ENCODE measurements at regions not wholly inside any gene's neighbourhood (a gene's known extent, or its start where the extent isn't known, plus 50 kb on each side); places are given as distances from the start of the nearest gene placed in this dataset.

DNA sequence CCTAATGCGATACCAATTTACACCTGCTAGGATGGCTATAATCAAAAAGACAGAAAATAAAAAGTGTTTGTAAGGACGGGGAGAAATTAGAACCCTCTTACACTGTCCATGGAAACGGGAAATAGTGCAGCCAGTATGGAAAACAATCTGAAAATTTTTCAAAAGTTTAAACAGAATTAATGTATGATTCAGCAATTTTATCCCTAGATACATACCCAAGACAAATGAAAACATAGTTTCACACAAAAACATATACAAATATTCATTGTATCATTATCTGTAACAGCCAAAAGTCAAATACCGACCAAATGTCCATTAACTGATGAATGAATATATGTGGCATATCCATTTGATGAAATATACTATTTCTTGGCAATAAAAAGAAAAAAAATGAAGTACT, 313.5 kb upstream of the GYPC start:
- no peak for DNase-seq (ENCODE audit: insufficient read length, low spot score)
- TF ChIP-seq POLR2AphosphoS5 (IDR thresholded peaks at IDR 0.05; ENCODE audit: low read depth, low read length), result no peak
- no peak for TF ChIP-seq TAF1 (IDR thresholded peaks at IDR 0.05; ENCODE audit: low read depth, low read length)
- TF ChIP-seq POLR2A (IDR thresholded peaks at IDR 0.05; ENCODE audit: low read depth, low read length), result no peak
- TF ChIP-seq POU2F2 (IDR thresholded peaks at IDR 0.05; ENCODE audit: low read depth, low read length), result no peak
- TF ChIP-seq SPI1 (IDR thresholded peaks at IDR 0.05; ENCODE audit: low read depth, low read length), result no peak
- no peak for TF ChIP-seq PAX5 (IDR thresholded peaks at IDR 0.05; ENCODE audit: insufficient read depth, low read length, severe bottlenecking)
- no peak for FAIRE-seq

DNA sequence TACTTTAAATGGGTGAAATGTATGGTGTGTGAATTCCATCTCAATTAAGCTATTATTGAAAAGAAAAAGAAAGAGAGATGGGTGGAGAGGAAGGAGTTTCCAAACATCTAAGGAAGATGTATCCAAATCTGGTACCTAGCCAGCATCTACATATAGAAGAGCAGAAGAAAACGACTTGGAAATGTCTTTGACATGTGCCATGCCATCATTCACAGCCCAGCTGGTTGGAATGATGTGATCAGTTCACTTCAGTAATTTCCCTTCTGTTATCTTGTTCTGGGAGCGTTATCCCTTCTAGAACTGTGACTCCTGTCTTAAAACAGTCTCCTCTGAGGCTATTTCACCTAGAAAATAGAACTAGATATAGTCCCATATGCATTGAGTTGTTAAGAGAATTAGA, 312.8 kb upstream of the GYPC start:
- DNase-seq (ENCODE audit: insufficient read length, low spot score) (no peak), FAIRE-seq (no peak)
- TF ChIP-seq TAF1 (IDR thresholded peaks at IDR 0.05; ENCODE audit: low read depth, low read length) (no peak), POU2F2 (IDR thresholded peaks at IDR 0.05; ENCODE audit: low read depth, low read length) (no peak), PAX5 (IDR thresholded peaks at IDR 0.05; ENCODE audit: insufficient read depth, low read length, severe bottlenecking) (no peak), SPI1 (IDR thresholded peaks at IDR 0.05; ENCODE audit: low read depth, low read length) (no peak), POLR2AphosphoS5 (IDR thresholded peaks at IDR 0.05; ENCODE audit: low read depth, low read length) (no peak), POLR2A (IDR thresholded peaks at IDR 0.05; ENCODE audit: low read depth, low read length) (no peak)

DNA sequence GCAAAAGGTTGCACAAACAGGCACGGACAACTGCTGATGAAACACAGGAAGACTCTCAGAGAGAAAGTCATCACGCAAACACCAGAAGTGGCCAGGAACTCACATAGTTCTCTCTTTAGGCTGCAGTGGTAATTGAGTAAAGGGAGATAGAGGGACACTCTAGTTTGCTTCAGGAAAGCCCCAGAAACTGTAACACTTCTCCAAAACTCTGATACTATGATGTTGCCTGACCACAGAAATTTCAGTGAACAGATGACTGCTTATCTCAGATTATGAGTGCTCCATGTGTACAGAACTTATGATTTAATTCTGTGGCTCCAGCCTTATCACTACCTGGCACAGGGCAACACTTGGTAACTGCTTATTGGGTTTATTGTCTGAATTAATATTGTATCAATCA, 311.5 kb upstream of the GYPC start:
- FAIRE-seq (no peak), DNase-seq (ENCODE audit: insufficient read length, low spot score) (no peak)

DNA sequence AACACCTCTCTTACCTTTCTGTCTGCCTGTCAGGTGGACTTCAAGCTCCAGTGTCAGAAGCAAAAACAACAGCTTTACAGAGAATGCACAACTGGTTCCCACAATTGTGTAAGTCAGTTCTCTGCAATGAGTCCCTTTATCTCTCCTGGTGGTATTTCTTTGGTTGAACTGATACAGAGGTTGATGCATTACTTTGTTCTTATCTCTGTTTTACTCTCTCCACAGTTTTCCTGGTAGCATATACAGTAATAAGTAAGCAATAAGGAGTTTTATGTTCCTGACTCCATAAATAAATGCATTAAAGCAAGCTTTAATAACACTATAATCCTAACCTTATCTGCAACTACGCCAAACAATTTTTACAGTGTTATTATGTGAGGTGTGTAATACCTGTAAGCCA, 310.3 kb upstream of the GYPC start:
- TF ChIP-seq SPI1 (IDR thresholded peaks at IDR 0.05; ENCODE audit: low read depth, low read length) (no peak), POU2F2 (IDR thresholded peaks at IDR 0.05; ENCODE audit: low read depth, low read length) (no peak), TAF1 (IDR thresholded peaks at IDR 0.05; ENCODE audit: low read depth, low read length) (no peak)
- DNase-seq (ENCODE audit: insufficient read length, low spot score) (no peak), FAIRE-seq (no peak)

More for the DNA sequence above, 311.5 kb upstream of the GYPC start:
- peak; percentile 57 for TF ChIP-seq SPI1 (IDR thresholded peaks at IDR 0.05; ENCODE audit: low read depth, low read length)
- no peak for TF ChIP-seq POLR2A (IDR thresholded peaks at IDR 0.05; ENCODE audit: low read depth, low read length)

DNA sequence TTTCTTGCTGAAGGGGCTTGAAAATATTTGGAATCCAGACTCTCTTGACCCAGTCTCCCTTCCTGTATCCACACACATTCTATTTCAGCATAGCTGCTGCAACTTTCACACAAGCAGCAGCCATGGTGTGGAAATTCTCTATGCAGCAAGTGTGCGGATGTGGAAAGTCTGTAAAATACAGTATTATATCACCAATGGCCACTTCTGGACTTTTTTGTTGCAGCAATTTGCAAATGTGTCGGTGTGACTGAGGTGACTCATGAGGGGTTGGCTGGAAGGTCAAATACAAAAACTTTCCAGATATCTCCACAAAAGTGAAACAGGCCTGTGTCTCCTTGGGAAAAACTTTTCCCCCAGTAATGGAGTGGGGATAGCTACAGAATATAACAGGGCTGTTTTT, 299.3 kb upstream of the GYPC start:
- DNase-seq (ENCODE audit: insufficient read length, low spot score) (no peak), FAIRE-seq (no peak)

DNA sequence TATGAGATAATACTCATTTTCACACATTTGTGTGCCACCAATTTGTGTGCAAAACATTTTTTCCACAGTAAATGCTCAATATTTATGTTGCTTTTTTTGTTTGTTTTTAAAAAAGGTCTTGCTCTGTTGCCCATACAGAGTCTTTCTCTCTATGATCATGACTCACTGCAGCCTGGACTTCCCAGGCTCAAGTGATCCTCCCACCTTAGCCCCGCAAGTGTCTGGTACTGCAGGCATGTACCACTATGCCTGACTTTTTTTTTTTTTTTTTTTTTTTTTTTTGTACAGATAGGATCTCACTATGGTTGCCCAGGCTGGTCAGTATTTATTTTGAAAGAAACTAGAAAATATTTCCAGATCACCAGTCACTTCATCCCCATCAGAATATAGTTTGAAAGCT, 297.8 kb upstream of the GYPC start:
- DNase-seq (ENCODE audit: insufficient read length, low spot score), result no peak
- TF ChIP-seq POLR2A (IDR thresholded peaks at IDR 0.05; ENCODE audit: low read depth, low read length) (no peak), SPI1 (IDR thresholded peaks at IDR 0.05; ENCODE audit: low read depth, low read length) (no peak), POU2F2 (IDR thresholded peaks at IDR 0.05; ENCODE audit: low read depth, low read length) (no peak), POLR2AphosphoS5 (IDR thresholded peaks at IDR 0.05; ENCODE audit: low read depth, low read length) (no peak), PAX5 (IDR thresholded peaks at IDR 0.05; ENCODE audit: insufficient read depth, low read length, severe bottlenecking) (no peak), TAF1 (IDR thresholded peaks at IDR 0.05; ENCODE audit: low read depth, low read length) (no peak)
- no peak for FAIRE-seq

More for the DNA sequence above, 299.3 kb upstream of the GYPC start:
- no peak for TF ChIP-seq POLR2AphosphoS5 (IDR thresholded peaks at IDR 0.05; ENCODE audit: low read depth, low read length)
- no peak for TF ChIP-seq TAF1 (IDR thresholded peaks at IDR 0.05; ENCODE audit: low read depth, low read length)
- no peak for TF ChIP-seq SPI1 (IDR thresholded peaks at IDR 0.05; ENCODE audit: low read depth, low read length)
- no peak for TF ChIP-seq POLR2A (IDR thresholded peaks at IDR 0.05; ENCODE audit: low read depth, low read length)
- no peak for TF ChIP-seq POU2F2 (IDR thresholded peaks at IDR 0.05; ENCODE audit: low read depth, low read length)
- TF ChIP-seq PAX5 (IDR thresholded peaks at IDR 0.05; ENCODE audit: insufficient read depth, low read length, severe bottlenecking), result no peak

DNA sequence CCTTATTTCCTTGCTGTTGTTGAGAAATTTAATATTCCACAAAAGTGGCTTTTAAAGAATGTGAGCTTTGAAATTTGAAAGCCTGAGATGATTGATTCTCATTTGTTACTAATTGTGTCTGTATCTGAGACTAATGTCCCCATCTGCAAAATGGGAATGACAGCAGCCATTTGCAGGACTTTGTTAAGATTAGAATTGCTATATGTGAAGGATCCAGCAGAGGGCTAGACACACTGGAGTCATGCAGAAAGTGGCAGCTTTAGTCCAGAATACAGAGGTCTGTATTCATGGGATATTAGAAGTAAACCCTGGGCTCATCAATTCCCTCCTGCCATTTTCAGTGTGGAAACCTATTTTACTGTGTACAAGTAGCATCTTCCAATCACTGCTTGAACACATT, 296.5 kb upstream of the GYPC start:
- DNase-seq (ENCODE audit: insufficient read length, low spot score), result no peak
- no peak for FAIRE-seq
- no peak for TF ChIP-seq TAF1 (IDR thresholded peaks at IDR 0.05; ENCODE audit: low read depth, low read length)
- no peak for TF ChIP-seq POLR2AphosphoS5 (IDR thresholded peaks at IDR 0.05; ENCODE audit: low read depth, low read length)
- TF ChIP-seq SPI1 (IDR thresholded peaks at IDR 0.05; ENCODE audit: low read depth, low read length), result no peak
- TF ChIP-seq POLR2A (IDR thresholded peaks at IDR 0.05; ENCODE audit: low read depth, low read length), result no peak
- TF ChIP-seq POU2F2 (IDR thresholded peaks at IDR 0.05; ENCODE audit: low read depth, low read length), result no peak
- TF ChIP-seq PAX5 (IDR thresholded peaks at IDR 0.05; ENCODE audit: insufficient read depth, low read length, severe bottlenecking), result no peak

DNA sequence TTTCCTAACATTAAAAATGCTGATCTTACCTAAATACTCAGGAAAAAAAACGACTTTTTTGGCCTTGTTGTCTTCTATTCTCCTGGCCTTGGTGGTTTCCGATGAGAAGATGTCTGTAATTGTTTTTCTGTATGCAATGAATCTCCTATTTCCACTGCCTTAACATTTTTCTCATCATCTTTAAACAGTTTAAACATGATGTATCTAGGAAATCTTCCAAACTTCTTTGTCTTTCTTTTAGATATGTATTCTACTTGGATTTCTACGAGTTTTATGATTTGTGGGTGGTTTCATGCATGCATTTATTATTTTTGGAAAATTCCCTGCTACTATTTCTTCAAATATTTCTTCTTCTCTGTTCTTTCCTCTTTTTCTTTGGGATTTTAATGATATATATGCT, 288.6 kb upstream of the GYPC start:
- DNase-seq (ENCODE audit: insufficient read length, low spot score), result no peak
- no peak for TF ChIP-seq TAF1 (IDR thresholded peaks at IDR 0.05; ENCODE audit: low read depth, low read length)
- TF ChIP-seq PAX5 (IDR thresholded peaks at IDR 0.05; ENCODE audit: insufficient read depth, low read length, severe bottlenecking), result no peak
- TF ChIP-seq POU2F2 (IDR thresholded peaks at IDR 0.05; ENCODE audit: low read depth, low read length), result no peak
- TF ChIP-seq SPI1 (IDR thresholded peaks at IDR 0.05; ENCODE audit: low read depth, low read length), result no peak
- no peak for TF ChIP-seq POLR2AphosphoS5 (IDR thresholded peaks at IDR 0.05; ENCODE audit: low read depth, low read length)
- no peak for TF ChIP-seq POLR2A (IDR thresholded peaks at IDR 0.05; ENCODE audit: low read depth, low read length)
- no peak for FAIRE-seq

DNA sequence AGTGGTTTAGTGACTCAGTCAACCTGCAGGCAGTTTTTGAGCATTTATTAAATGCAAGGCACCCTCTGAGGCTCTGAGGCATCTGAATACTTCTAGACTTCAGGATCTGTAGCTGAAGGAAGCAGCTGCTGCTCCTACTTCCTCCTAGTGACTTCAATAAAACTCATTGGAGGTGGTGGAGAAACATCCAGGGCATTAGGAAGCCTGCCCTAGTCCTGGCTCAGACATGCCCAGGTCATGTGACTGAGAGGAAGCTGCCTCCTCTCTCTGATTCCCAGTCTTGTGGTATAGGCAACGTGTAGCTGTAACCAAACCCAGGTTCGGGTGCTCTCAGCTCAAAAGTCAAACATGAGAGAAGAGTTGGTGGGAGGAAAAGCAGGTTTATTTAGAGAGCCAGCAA, 287.2 kb upstream of the GYPC start:
- FAIRE-seq, result no peak
- TF ChIP-seq SPI1 (IDR thresholded peaks at IDR 0.05; ENCODE audit: low read depth, low read length), result no peak
- no peak for TF ChIP-seq POU2F2 (IDR thresholded peaks at IDR 0.05; ENCODE audit: low read depth, low read length)
- no peak for TF ChIP-seq POLR2A (IDR thresholded peaks at IDR 0.05; ENCODE audit: low read depth, low read length)
- no peak for TF ChIP-seq POLR2AphosphoS5 (IDR thresholded peaks at IDR 0.05; ENCODE audit: low read depth, low read length)
- TF ChIP-seq PAX5 (IDR thresholded peaks at IDR 0.05; ENCODE audit: insufficient read depth, low read length, severe bottlenecking), result no peak
- no peak for TF ChIP-seq TAF1 (IDR thresholded peaks at IDR 0.05; ENCODE audit: low read depth, low read length)
- DNase-seq (ENCODE audit: insufficient read length, low spot score), result no peak

DNA sequence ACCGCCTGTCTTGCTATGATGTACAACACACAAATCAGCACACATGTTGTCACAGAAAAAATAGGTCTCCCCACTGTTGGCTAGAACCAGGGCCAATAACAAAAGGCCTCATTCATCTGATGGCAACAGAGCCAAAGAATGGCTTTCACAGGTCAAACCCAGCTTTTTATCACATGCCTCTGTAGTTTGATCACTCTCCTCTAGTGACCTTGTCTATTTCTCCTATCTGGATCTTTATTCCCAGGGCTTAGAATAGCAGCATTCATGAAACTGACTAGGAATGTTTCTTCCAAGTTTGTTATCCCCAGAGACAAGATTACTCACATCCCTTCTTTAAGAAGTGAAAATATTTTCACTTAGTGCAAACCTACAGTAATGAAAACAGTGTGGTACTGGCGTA, 285.8 kb upstream of the GYPC start:
- DNase-seq (ENCODE audit: insufficient read length, low spot score), result no peak
- no peak for FAIRE-seq
- TF ChIP-seq PAX5 (IDR thresholded peaks at IDR 0.05; ENCODE audit: insufficient read depth, low read length, severe bottlenecking) (no peak), POLR2AphosphoS5 (IDR thresholded peaks at IDR 0.05; ENCODE audit: low read depth, low read length) (no peak), POLR2A (IDR thresholded peaks at IDR 0.05; ENCODE audit: low read depth, low read length) (no peak), TAF1 (IDR thresholded peaks at IDR 0.05; ENCODE audit: low read depth, low read length) (no peak), SPI1 (IDR thresholded peaks at IDR 0.05; ENCODE audit: low read depth, low read length) (no peak), POU2F2 (IDR thresholded peaks at IDR 0.05; ENCODE audit: low read depth, low read length) (no peak)
